Mucosa of descending colon (tissue), 3 donors: ENCODE measurements at regions not wholly inside any gene's neighbourhood (a gene's known extent, or its start where the extent isn't known, plus 50 kb on each side); places are given as distances from the start of the nearest gene placed in this dataset.

ENCODE experiments used
- ATAC-seq: fragments of 200-7000 bp; cut with Tn5 transposase; one replicate; pipeline ENCODE4 v1.9.1; 2020; ENCODE audit warnings: mild to moderate bottlenecking, moderate library complexity
- DNase-seq, 3 donors: peaks; one replicate each; pipeline ENCODE4 v3.0.0-alpha.2; 2020
- H3K36me3 ChIP-seq: fragments of 200-600 bp; one replicate; pipeline ENCODE4 v1.8.0; 2021; ENCODE audit warnings: low read depth, mild to moderate bottlenecking
- H3K4me1 ChIP-seq: fragments of 200-600 bp; one replicate; pipeline ENCODE4 v1.8.0; 2021; ENCODE audit warnings: low read depth, mild to moderate bottlenecking
- H3K4me3 ChIP-seq: fragments of 200-600 bp; one replicate; pipeline ENCODE4 v1.8.0; 2021; ENCODE audit warnings: mild to moderate bottlenecking
- H3K9me3 ChIP-seq: fragments of 200-600 bp; one replicate; pipeline ENCODE4 v1.8.0; 2021; ENCODE audit warnings: mild to moderate bottlenecking
- CTCF ChIP-seq: fragments of 200-600 bp; IDR thresholded peaks from one replicate; pipeline ENCODE4 v1.8.0; 2022; ENCODE audit warnings: antibody characterized with exemption, mild to moderate bottlenecking
- intact Hi-C, 2 donors: fragments of 100-400 bp; cut with DNase I in 1 of 2; cut with micrococcal nuclease in 1 of 2; formaldehyde crosslinking; loops; one replicate each; pipeline versions ENCODE4 v1.11.0 to v1.11.1; 2022; cut with DNase I, micrococcal nuclease
- donor health status: DM: no; HTN: no; CAD: no; lungs with moderate emphysema.
- donor health status: DM: no; HTN: no; CAD: no.
- donor health status: DM: no; HTN: yes; CAD: no.

GRCh38 chr4:42715807-42716482, 59.0 kb upstream of the ATP8A1 start:
- peaks cover under 1% of the 10 kb centered on the region for H3K4me1 ChIP-seq
- H3K4me3 ChIP-seq: no peak overlapping the region
- TF ChIP-seq CTCF: no peak
- DNase-seq (no peak), ATAC-seq (no peak)
- no peaks in the 10 kb centered on the region for H3K9me3 ChIP-seq
- intact Hi-C loops: no loop called here
- H3K36me3 ChIP-seq: no peaks in the 10 kb centered on the region

GRCh38 chr4:42713391-42713790, 56.5 kb upstream of the ATP8A1 start:
- DNase-seq (no peak), ATAC-seq (no peak)
- intact Hi-C loops: no loop called here

GRCh38 chr4:42712854-42713253, 55.9 kb upstream of the ATP8A1 start:
- Histone ChIP-seq H3K36me3 (no peaks in the 10 kb centered on the region), H3K9me3 (no peaks in the 10 kb centered on the region), H3K4me1 (peaks cover 5% of the 10 kb centered on the region), H3K4me3 (no peak overlapping the region)
- ATAC-seq: no peak
- no peak for TF ChIP-seq CTCF
- intact Hi-C loops: no loop called here
- DNase-seq: no peak

More at GRCh38 chr4:42713391-42713790, 56.5 kb upstream of the ATP8A1 start:
- no peak for TF ChIP-seq CTCF
- peaks cover 5% of the 10 kb centered on the region for H3K4me1 ChIP-seq
- H3K9me3 ChIP-seq: no peaks in the 10 kb centered on the region
- H3K36me3 ChIP-seq: no peaks in the 10 kb centered on the region
- no peak overlapping the region for H3K4me3 ChIP-seq

GRCh38 chr4:42711496-42711895, 54.6 kb upstream of the ATP8A1 start:
- Histone ChIP-seq H3K4me3 (no peak overlapping the region), H3K36me3 (no peaks in the 10 kb centered on the region), H3K4me1 (peaks cover 5% of the 10 kb centered on the region), H3K9me3 (no peaks in the 10 kb centered on the region)
- no peak for DNase-seq
- ATAC-seq: no peak
- TF ChIP-seq CTCF: no peak
- intact Hi-C loops: no loop called here

- Histone ChIP-seq H3K36me3 (no peaks in the 10 kb centered on the region), H3K4me3 (no peak overlapping the region), H3K9me3 (no peaks in the 10 kb centered on the region), H3K4me1 (peaks cover 5% of the 10 kb centered on the region)
- DNase-seq (no peak), ATAC-seq (no peak)
- intact Hi-C loops: no loop called here
- TF ChIP-seq CTCF: no peak
These were observed 53.9 kb upstream of the ATP8A1 start for GRCh38 chr4:42710761-42711160.

GRCh38 chr4:42710329-42710728, 53.4 kb upstream of the ATP8A1 start:
- Histone ChIP-seq H3K4me3 (no peak overlapping the region), H3K36me3 (no peaks in the 10 kb centered on the region), H3K9me3 (no peaks in the 10 kb centered on the region), H3K4me1 (peaks cover 5% of the 10 kb centered on the region)
- ATAC-seq (no peak), DNase-seq (no peak)
- TF ChIP-seq CTCF: no peak
- intact Hi-C loops: no loop called here
